ENCODE measurements at regions not wholly inside any gene's neighbourhood (a gene's known extent, or its start where the extent isn't known, plus 50 kb on each side); places are given as distances from the start of the nearest gene placed in this dataset.
"Not testable (repeated sequence)": the region's sequence is repeated elsewhere in the genome, so short reads cannot be mapped to it uniquely, and the experiment has no call there.

GRCh38 chr2:7609556-7609955, 692.3 kb downstream of the RNF144A start:
- DNase-seq, result no peak

DNA sequence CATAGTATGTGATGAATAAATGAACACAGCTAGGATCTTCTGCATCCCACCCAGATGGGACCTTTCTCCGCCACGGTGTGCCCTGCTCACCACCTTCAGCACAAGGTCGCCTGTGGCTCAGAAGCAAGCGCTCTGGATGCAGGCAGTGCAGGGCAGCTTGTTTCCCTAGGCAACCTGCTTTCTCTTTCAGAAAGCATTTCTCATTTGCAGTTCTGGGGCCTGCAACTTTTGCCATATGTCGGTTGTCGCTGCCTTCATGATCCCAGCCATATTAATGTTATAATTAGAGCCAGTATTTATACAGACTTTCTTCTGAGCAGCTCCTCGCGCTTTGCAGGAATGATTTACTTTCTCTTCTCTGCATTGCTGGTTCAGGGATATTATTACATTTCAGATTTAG, 692.8 kb downstream of the RNF144A start:
- DNase-seq, result no peak

- DNase-seq, result no peak
Measured at GRCh38 chr2:7611750-7612149, 694.5 kb downstream of the RNF144A start.

- DNase-seq, result no peak
Measured at GRCh38 chr2:7612969-7613368, 695.8 kb downstream of the RNF144A start.

GRCh38 chr2:7613831-7614230, 696.6 kb downstream of the RNF144A start:
- DNase-seq, result no peak

- DNase-seq, result no peak
Measured at GRCh38 chr2:7618031-7618430, 700.8 kb downstream of the RNF144A start.

DNA sequence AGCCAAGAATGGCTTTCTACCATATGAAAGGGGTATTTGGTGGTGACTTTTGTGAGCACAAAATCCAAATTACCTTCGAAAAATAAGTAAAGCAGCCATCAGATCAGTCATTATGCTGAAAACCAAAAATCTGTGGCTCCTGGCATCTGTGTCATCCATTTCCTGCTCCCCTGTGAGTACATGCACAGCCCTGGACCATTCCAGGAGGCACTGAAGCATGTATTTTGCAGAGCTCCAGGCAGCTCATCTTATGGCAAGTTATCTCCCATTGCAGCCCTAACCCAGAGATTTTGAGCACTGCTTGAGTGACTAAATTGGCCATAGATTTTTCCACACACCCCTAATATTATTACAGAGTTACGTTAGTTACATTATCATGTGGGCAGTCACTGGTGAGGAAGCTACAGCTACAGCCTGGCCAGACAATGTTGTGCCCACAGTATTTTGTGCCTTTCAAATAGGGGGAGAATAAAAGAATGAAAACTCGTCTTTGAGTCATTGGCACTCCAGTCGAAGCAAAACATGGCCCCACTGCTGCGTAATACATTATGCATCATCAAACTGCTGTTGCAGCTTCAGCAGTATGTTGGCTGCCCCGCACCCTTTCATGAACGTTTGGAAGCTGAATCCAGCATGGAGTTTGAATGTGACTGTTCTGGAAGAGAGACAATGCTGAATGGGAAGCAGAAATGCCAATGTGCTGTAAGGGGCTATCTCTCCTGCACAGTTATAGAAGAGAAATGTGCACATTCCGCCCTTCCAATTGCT, 702.2 kb downstream of the RNF144A start:
- no peak for DNase-seq

- DNase-seq, result no peak
Measured at GRCh38 chr2:7620255-7620654, 703.0 kb downstream of the RNF144A start.

- no peak for DNase-seq
Measured at GRCh38 chr2:7621018-7621814, 704.0 kb downstream of the RNF144A start.

DNA sequence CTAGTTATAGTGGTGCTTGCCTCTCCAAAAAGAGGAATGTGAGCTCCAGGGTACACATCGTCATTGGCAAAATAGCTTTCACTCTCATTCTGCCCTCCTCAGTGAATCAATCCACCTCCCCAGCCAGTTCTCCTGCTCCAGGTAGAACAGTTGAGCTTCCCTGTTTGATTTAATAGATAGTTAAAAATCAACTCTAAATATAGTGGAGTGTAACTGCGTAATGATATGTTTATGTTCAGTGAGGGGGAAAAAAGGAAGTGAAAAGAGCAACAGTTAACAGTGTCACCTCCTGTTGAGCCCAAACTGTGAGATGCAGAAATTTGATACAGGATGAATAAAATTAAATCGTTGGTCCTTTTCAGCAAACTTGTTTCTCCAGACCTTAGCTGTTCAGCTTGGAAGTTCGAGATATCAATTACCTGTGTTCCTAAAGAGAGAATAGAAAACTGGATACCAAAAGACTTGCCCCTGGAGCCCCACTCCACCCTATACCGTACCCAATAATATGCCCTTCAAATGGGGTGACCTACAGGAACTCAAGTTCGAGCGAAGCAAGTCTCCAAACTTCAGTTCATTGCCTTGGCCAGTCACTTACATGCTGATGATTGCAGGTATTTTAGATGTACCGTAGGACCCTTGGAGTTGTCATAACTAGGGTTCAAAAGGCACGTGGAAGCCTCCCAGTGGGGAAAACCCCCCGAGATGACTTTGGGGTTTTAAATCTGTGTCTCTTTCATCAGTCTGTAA, 708.4 kb downstream of the RNF144A start:
- no peak for DNase-seq

GRCh38 chr2:7626139-7626537, 708.9 kb downstream of the RNF144A start:
- no peak for DNase-seq

GRCh38 chr2:7627583-7627982, 710.4 kb downstream of the RNF144A start:
- DNase-seq, result no peak

- DNase-seq, result no peak
Measured at GRCh38 chr2:7632420-7632819, 715.2 kb downstream of the RNF144A start.

DNA sequence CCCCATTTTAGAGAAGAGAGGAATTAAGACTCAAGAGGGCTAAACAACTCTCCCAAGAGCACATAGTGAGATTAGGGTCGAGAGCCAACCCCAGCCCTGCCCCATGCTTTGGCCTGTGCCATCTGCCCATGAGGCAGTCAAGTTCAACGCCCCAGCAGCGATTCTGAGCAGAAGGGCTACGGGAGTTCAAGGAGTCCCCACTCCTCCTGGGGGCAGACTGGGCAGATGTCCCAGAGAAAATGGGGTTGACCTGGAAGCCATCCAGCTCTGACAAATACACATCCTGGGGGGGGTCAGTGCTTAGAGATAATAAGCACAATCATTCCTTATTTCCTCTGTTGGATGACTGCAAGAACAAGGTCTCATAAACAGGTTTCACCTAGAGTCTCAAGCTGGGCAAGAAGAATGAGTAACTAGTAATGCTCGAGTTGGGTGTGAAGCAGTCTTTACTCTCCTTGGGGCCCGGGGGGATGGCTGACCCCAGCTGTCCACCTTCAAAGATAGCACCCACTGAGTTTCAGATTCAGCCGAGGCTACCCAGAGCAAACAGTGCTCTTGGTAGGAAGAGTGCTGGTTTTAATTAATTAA, 716.4 kb downstream of the RNF144A start:
- no peak for DNase-seq

- no peak for DNase-seq
Measured at GRCh38 chr2:7634409-7634808, 717.2 kb downstream of the RNF144A start.

DNA sequence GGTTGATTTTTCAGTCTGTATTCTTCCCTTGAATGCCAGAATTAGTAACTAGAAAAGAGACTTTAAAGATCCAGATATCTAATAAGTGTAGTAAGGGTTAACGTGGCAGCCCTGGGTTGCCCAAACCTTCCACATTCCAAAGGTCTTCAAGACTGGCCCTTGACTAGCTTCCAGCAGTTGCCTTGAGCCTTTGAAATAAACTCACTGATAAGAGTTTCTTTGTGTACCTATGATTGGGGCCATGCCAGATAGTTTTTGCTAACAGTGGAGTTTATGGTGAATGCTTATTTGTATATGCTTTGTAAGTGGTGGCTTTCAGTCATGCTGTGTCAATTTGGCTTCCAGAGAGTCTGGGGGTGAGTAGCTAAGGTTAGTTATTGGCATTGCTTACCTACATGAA, 722.3 kb downstream of the RNF144A start:
- DNase-seq, result no peak

GRCh38 chr2:7641272-7641671, 724.1 kb downstream of the RNF144A start:
- DNase-seq, result not testable (repeated sequence)

- DNase-seq, result no peak
Measured at GRCh38 chr2:7646024-7646423, 728.8 kb downstream of the RNF144A start.

- DNase-seq, result no peak
Measured at GRCh38 chr2:7646661-7647060, 729.4 kb downstream of the RNF144A start.

DNA sequence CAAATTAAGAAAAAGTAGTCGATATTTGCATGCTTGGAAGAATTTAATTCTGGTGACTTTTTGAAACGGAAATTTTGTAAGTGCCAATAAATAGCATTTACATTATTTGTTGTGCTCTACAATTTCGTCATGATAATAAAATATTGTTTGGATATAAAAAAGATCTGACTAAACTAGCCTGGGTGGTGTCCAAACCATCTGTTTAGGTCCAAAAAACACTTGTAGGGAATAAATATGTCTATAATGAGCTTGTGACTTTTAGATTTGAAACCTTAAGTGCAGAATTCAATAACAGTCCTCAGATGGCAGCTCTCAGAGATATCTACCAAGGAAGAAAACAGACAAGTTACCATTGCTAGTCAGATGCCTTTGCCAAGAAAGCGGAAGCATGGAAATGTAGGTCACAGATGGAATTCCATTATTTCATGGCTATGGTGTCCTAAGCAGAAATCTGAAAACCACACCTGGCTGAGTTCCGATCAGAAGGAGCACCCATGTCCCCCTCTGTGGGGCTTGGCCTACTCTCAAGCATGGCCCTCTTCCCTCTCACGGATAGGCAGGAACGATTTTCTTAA, 731.1 kb downstream of the RNF144A start:
- no peak for DNase-seq

- DNase-seq, result no peak
Measured at GRCh38 chr2:7649461-7650228, 732.4 kb downstream of the RNF144A start.

GRCh38 chr2:7653617-7654016, 736.4 kb downstream of the RNF144A start:
- DNase-seq, result no peak
